SJCRH30 (cell line): ENCODE measurements at regions not wholly inside any gene's neighbourhood (a gene's known extent, or its start where the extent isn't known, plus 50 kb on each side); places are given as distances from the start of the nearest gene placed in this dataset.
A peak's percentile ranks its signal among the peaks of the same experiment; 100 is the strongest.
"Not testable (repeated sequence)": the region's sequence is repeated elsewhere in the genome, so short reads cannot be mapped to it uniquely, and the experiment has no call there.

ENCODE experiments used
- DNase-seq, 2 experiments: peaks; one replicate each; pipeline ENCODE4 v3.0.0-alpha.2; 2015 to 2020
- H3K27ac ChIP-seq: fragments of 250-450 bp; sonication (Bioruptor Pico); 2 replicates; pipeline ENCODE4 v1.5.1; 2020; ENCODE audit warnings: mild to moderate bottlenecking, moderate library complexity
- H3K27me3 ChIP-seq: fragments of 250-450 bp; sonication (Bioruptor Pico); 2 replicates; pipeline ENCODE4 v1.5.1; 2020; ENCODE audit warnings: mild to moderate bottlenecking, moderate library complexity
- H3K36me3 ChIP-seq: fragments of 250-450 bp; sonication (Bioruptor Pico); 2 replicates; pipeline ENCODE4 v1.5.1; 2020; ENCODE audit warnings: mild to moderate bottlenecking, moderate library complexity
- H3K4me1 ChIP-seq: fragments of 250-450 bp; sonication (Bioruptor Pico); 2 replicates; pipeline ENCODE4 v1.5.1; 2020; ENCODE audit warnings: mild to moderate bottlenecking, moderate library complexity
- H3K4me3 ChIP-seq: fragments of 250-450 bp; sonication (Bioruptor Pico); 2 replicates; pipeline ENCODE4 v1.5.1; 2020; ENCODE audit warnings: mild to moderate bottlenecking, moderate library complexity
- H3K9me3 ChIP-seq: fragments of 250-450 bp; sonication (Bioruptor Pico); replicated peaks from 2 replicates; pipeline ENCODE4 v1.5.1; 2020; ENCODE audit warnings: mild to moderate bottlenecking, moderate library complexity

DNA sequence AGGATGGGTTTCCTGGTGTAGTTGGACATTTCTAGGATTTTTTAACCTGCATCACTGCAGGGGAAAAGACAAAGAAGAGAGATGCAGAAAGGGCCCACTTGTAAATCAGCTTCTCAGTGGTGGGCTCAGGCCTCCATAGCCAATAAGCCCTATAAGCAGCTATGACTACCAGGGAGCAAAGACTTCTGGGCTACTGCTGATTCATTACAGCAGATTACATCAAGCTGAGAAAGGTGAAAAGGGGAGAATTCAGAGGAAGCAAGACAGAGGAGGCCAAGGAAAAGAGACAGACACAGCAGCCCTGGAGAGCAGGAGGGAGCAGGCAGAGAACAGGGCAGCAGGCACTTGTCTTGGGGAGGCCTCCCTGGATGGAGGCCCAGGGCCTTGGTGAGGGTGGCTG, 95.2 kb downstream of the KCNA5 start:
- Histone ChIP-seq H3K4me3 (no peak overlapping the region), H3K27me3 (no peaks in the 10 kb centered on the region), H3K27ac (no peak overlapping the region), H3K36me3 (no peaks in the 10 kb centered on the region), H3K9me3 (no peaks in the 10 kb centered on the region), H3K4me1 (no peaks in the 10 kb centered on the region)
- DNase-seq, result no peak

- no peak for DNase-seq
- H3K9me3 ChIP-seq, result no peaks in the 10 kb centered on the region
- no peak overlapping the region for H3K4me3 ChIP-seq
- no peaks in the 10 kb centered on the region for H3K36me3 ChIP-seq
- no peaks in the 10 kb centered on the region for H3K4me1 ChIP-seq
- no peaks in the 10 kb centered on the region for H3K27me3 ChIP-seq
- no peak overlapping the region for H3K27ac ChIP-seq
Measured at GRCh38 chr12:5139751-5140150, 96.1 kb downstream of the KCNA5 start.

- DNase-seq, result no peak
- Histone ChIP-seq H3K27me3 (no peaks in the 10 kb centered on the region), H3K9me3 (no peaks in the 10 kb centered on the region), H3K36me3 (no peaks in the 10 kb centered on the region), H3K27ac (no peak overlapping the region), H3K4me3 (no peak overlapping the region), H3K4me1 (no peaks in the 10 kb centered on the region)
Measured at GRCh38 chr12:5140190-5140589, 96.5 kb downstream of the KCNA5 start.

- no peak for DNase-seq
- Histone ChIP-seq H3K27me3 (peaks cover 8% of the 10 kb centered on the region; the same call in 1 of the 2 replicates), H3K27ac (no peak overlapping the region), H3K36me3 (no peaks in the 10 kb centered on the region), H3K4me3 (no peak overlapping the region), H3K9me3 (no peaks in the 10 kb centered on the region), H3K4me1 (no peaks in the 10 kb centered on the region)
Measured at GRCh38 chr12:5148880-5149279, 105.2 kb downstream of the KCNA5 start.

- Histone ChIP-seq H3K4me1 (no peaks in the 10 kb centered on the region), H3K4me3 (no peak overlapping the region), H3K27ac (no peak overlapping the region), H3K9me3 (no peaks in the 10 kb centered on the region), H3K36me3 (no peaks in the 10 kb centered on the region), H3K27me3 (peaks cover 8% of the 10 kb centered on the region; the same call in 1 of the 2 replicates)
- peak in 1 of 2 experiments; percentile 13 for DNase-seq
Measured at GRCh38 chr12:5154091-5154490, 110.4 kb downstream of the KCNA5 start.

GRCh38 chr12:5155866-5156265, 112.2 kb downstream of the KCNA5 start:
- H3K27me3 ChIP-seq, result peaks cover 5% of the 10 kb centered on the region; the same call in 1 of the 2 replicates
- H3K36me3 ChIP-seq, result no peaks in the 10 kb centered on the region
- H3K27ac ChIP-seq, result no peak overlapping the region
- H3K9me3 ChIP-seq, result no peaks in the 10 kb centered on the region
- DNase-seq, result no peak
- H3K4me3 ChIP-seq, result no peak overlapping the region
- H3K4me1 ChIP-seq, result no peaks in the 10 kb centered on the region

DNA sequence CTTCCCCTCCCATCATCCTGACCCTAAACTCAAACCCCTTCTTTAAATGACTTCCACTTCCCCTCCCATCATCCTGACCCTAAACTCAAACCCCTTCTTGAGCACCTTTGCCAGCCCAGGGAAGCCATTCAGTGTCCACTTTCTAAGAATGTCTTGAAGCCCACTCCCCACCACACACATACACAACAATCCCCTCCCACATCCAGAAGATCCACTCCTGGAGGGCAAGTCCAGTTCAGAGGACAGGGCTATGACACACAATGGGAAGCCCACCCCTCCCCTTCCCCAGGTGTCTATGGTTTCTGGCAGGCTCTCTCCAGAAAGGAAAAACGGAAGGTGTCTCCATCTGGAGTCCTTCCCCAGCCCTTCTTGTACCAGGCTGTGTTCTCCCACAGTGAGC, 117.1 kb downstream of the KCNA5 start:
- no peak for DNase-seq
- no peaks in the 10 kb centered on the region for H3K36me3 ChIP-seq
- no peak overlapping the region for H3K4me3 ChIP-seq
- no peak overlapping the region for H3K27ac ChIP-seq
- H3K9me3 ChIP-seq, result no peaks in the 10 kb centered on the region
- peaks cover 5% of the 10 kb centered on the region; the same call in 1 of the 2 replicates for H3K27me3 ChIP-seq
- H3K4me1 ChIP-seq, result no peaks in the 10 kb centered on the region

DNA sequence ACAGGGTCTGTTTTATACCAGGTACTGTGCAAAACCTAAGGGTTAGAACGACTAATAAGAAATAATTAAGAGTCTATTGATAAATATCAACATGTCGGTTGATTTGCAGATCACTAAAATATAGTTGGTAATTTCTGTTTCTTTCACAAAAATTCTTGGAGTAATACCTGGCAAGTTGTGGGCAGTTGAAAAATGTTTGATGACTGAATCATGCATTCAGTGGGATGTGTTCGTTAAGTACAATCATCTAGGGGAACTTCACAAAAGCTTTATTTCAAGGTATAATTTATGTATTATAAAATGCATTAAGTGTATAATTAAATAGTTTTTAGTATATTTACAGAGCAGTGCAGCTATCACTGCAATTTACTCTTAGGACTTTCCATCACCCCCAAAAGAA, 120.0 kb downstream of the KCNA5 start:
- Histone ChIP-seq H3K27ac (no peak overlapping the region), H3K36me3 (no peaks in the 10 kb centered on the region), H3K4me1 (no peaks in the 10 kb centered on the region), H3K9me3 (no peaks in the 10 kb centered on the region), H3K27me3 (no peaks in the 10 kb centered on the region), H3K4me3 (no peak overlapping the region)
- no peak for DNase-seq

DNA sequence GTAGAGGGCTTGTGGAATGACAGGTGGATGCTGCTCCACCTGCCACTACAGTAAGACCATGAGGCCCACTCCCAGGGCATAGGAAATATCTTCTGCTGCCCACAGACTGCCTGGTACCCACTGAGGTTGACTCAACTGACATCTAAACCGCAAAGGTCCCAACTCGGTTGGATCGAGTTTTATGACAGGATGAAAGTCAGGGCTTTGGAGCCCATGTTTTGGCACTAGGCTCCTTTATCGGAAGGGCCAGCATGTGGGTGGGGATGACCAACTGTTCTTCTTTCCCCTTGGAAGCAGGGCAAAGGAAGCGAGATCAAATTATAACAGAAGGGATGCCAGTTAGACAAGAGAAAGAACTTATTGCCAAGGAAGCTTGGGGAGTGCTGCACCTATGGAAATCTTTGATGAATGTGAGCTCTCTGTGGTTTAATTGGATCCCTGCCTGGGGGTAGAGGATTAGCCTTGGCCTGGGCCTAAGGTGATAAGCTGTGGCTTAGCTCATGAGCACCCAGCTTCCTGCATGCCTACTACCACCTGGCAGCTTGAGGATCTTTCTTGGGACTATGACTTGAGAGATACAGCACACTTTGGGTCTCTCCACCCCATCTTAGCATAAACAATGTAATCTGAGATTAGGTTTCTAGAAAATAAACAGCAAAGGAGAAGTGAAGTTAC, 121.8 kb downstream of the KCNA5 start:
- Histone ChIP-seq H3K27ac (no peak overlapping the region), H3K4me1 (no peaks in the 10 kb centered on the region), H3K4me3 (no peak overlapping the region), H3K27me3 (0 out of 2 replicates have a peak, but pooled peaks cover 2% of the 10 kb centered on the region), H3K9me3 (no peaks in the 10 kb centered on the region), H3K36me3 (no peaks in the 10 kb centered on the region)
- DNase-seq, result peak in 1 of 2 experiments; percentile 5

DNA sequence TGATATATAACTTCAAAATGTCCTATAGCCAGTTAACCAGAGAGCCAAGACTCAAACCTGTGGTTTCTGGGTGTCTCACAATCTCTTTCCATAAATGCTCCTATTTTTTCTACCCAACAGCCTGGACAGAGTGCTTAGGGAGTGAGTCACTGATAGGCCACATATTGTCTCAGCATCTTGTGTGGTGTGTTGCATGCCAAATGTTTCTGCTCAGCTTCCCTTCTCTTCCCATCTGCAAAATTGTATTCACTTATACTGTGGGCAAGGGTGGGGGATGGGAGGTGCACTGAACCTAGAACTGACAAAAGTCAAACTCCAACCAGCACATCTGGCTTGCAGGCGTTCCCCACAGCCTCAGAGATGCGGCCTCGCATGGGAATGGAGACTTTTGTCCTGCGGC, 123.3 kb downstream of the KCNA5 start:
- 0 out of 2 replicates have a peak, but pooled peaks cover 2% of the 10 kb centered on the region for H3K27me3 ChIP-seq
- H3K9me3 ChIP-seq, result no peaks in the 10 kb centered on the region
- no peaks in the 10 kb centered on the region for H3K36me3 ChIP-seq
- no peak overlapping the region for H3K27ac ChIP-seq
- H3K4me3 ChIP-seq, result no peak overlapping the region
- DNase-seq, result peak; percentile 17 to 20
- H3K4me1 ChIP-seq, result no peaks in the 10 kb centered on the region

- no peak overlapping the region for H3K4me3 ChIP-seq
- H3K4me1 ChIP-seq, result no peaks in the 10 kb centered on the region
- 0 out of 2 replicates have a peak, but pooled peaks cover 2% of the 10 kb centered on the region for H3K27me3 ChIP-seq
- no peaks in the 10 kb centered on the region for H3K36me3 ChIP-seq
- DNase-seq, result no peak
- no peaks in the 10 kb centered on the region for H3K9me3 ChIP-seq
- H3K27ac ChIP-seq, result no peak overlapping the region
Measured at GRCh38 chr12:5168148-5168547, 124.5 kb downstream of the KCNA5 start.

- no peaks in the 10 kb centered on the region for H3K9me3 ChIP-seq
- no peak overlapping the region for H3K27ac ChIP-seq
- H3K4me3 ChIP-seq, result no peak overlapping the region
- 0 out of 2 replicates have a peak, but pooled peaks cover 2% of the 10 kb centered on the region for H3K27me3 ChIP-seq
- no peaks in the 10 kb centered on the region for H3K4me1 ChIP-seq
- H3K36me3 ChIP-seq, result no peaks in the 10 kb centered on the region
- no peak for DNase-seq
Measured at GRCh38 chr12:5170844-5171243, 127.2 kb downstream of the KCNA5 start.

DNA sequence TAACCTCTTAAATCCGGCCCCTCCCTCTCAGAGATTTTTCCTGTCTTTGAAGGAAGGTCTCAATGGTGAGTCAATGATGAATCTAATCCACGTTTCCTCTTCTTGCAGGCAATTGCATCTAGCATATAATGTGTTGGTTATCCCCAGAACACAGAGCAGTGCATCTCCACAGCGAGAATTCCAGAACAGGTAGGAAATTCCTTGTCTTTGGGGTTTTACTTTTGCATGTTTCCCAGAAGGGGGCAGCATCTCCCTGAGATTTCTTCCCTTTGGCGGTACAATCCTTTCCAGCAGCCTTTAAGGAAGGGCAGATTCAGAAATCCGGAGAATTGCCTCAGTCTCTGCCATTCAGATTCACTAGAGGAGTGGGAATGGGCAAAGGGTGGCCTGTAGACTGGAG, 128.0 kb downstream of the KCNA5 start:
- Histone ChIP-seq H3K4me3 (no peak overlapping the region), H3K36me3 (no peaks in the 10 kb centered on the region), H3K9me3 (no peaks in the 10 kb centered on the region), H3K27ac (no peak overlapping the region), H3K27me3 (0 out of 2 replicates have a peak, but pooled peaks cover 2% of the 10 kb centered on the region), H3K4me1 (no peaks in the 10 kb centered on the region)
- DNase-seq, result peak; percentile 49 to 73

DNA sequence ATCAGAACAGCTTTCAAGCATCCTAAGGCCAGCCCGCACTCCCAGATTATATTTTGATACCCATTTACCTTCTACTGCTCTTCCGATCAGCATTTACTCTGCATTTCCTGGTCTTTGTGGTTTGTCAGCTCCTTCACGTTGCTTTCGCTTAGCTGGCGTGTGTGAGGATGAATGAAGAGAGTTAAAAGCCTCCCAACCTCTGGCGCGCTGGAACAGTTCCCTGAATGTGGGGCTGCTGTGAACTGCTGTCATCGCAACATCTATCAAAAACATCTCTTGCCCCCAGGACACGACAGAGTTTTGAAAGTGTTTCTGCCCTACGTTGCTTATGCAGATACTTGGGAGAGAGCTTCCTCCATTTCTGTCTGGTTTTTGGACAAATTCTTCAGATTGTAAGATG, 129.2 kb downstream of the KCNA5 start:
- H3K9me3 ChIP-seq, result no peaks in the 10 kb centered on the region
- H3K27ac ChIP-seq, result no peak overlapping the region
- H3K4me1 ChIP-seq, result no peaks in the 10 kb centered on the region
- H3K36me3 ChIP-seq, result no peaks in the 10 kb centered on the region
- DNase-seq, result no peak
- H3K27me3 ChIP-seq, result 0 out of 2 replicates have a peak, but pooled peaks cover 2% of the 10 kb centered on the region
- H3K4me3 ChIP-seq, result no peak overlapping the region

DNA sequence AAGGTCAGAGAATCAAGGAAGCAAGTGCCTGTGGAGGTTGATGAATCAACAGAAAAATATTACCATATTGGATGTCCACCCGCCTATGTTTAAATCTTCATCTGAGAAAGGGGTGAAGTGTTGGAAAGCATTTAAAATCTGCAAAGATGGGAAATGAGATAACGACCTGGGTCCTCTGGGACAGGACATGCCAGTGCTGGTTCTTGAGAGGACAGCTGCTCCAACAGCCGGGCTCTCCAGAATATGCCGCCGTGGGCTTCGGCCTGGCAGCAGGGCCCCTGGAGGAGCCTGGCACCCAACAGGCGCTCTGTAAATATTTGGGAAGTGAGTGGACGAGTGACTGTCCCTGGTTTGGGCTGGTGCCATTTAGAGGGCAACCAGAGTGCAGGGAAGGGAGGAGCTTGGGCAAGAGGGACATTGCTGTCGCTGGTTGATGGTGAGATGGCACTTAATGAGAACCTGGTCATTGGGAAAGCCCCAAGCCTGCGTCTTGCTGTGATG, 129.9 kb downstream of the KCNA5 start:
- DNase-seq, result peak in 1 of 2 experiments; percentile 6
- H3K9me3 ChIP-seq, result no peaks in the 10 kb centered on the region
- no peaks in the 10 kb centered on the region for H3K4me1 ChIP-seq
- H3K27ac ChIP-seq, result no peak overlapping the region
- H3K27me3 ChIP-seq, result 0 out of 2 replicates have a peak, but pooled peaks cover 2% of the 10 kb centered on the region
- H3K36me3 ChIP-seq, result no peaks in the 10 kb centered on the region
- H3K4me3 ChIP-seq, result no peak overlapping the region

DNA sequence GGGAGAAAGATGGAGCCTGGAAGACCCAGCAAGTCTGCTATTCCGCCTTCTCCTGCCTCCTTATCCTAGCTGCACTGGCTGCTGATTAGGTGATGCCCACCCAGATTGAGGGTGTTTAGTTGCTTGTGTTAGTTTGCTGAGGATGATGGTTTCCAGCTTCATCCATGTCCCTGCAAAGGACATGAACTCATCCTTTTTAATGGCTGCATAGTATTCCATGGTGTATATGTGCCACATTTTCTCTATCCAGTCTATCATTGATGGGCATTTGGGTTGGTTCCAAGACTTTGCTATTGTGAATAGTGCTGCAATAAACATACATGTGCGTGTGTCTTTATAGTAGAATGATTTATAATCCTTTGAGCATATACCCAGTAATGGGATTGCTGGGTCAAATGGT, 131.7 kb downstream of the KCNA5 start:
- not testable (repeated sequence) for H3K27ac ChIP-seq, H3K36me3 ChIP-seq, H3K9me3 ChIP-seq, H3K4me3 ChIP-seq, H3K27me3 ChIP-seq, H3K4me1 ChIP-seq, DNase-seq
